ENCODE measurements at regions not wholly inside any gene's neighbourhood (a gene's known extent, or its start where the extent isn't known, plus 50 kb on each side); places are given as distances from the start of the nearest gene placed in this dataset.

DNA sequence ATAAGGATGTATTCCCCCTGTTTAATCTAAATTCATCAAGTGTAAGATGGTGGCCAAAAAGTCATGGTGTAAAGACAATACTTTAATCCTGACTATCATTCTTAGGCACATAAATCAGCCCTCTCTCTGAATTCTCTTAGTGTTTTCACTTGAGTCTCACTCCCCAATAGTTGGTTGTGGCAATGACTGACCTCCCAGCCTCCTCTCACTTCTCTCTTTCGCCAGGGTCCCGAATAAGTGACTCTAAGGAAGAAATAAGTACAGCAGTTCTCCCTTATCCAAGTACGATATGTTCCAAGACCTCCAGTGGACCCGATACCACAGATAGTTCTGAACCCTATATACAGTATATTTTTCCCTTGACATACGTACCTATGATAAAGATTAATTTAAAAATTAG lies 335.3 kb downstream of the MAF start:
- no peak for DNase-seq (ENCODE audit: low read depth)

DNA sequence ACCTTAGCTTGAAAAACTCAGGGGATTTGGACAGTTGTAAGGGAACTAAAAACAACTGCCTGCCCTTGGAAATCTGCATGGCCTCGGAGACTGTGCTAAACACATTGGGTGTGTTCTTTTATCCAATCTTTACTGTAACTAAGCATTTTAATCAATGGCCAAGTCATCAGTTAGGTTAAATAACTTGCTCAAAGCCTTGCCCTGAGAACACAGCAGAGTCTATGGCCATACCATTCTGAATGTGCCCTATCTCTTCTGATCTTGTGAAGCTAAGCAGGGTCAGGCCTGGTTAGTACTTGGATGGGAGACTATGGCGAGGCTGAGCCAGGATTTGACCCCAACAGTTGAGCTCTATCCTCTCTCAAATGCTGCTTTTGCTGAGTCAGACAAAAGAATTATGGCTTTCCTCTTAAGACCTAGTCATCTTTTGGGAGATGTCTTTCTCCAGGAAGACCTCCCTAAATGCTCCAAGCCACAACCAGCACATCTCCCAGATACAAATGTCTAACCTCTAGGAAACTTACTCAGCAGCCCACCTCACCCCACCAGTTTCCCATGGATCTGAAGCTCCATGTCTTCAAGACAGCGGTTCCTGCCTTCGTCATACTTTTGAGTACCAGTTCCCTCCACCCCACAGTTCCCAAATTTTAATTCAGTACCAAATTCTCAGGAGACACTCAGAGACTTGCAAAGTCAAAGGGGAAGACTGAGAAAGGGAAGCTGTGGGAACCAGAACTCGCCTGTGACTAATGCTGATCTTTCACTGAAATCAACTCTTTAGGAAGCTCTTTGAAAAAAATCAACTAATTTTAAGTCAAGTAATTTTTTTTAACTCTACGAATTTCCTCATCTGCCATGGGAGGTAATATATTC lies 336.1 kb downstream of the MAF start:
- DNase-seq (ENCODE audit: low read depth): no peak

DNA sequence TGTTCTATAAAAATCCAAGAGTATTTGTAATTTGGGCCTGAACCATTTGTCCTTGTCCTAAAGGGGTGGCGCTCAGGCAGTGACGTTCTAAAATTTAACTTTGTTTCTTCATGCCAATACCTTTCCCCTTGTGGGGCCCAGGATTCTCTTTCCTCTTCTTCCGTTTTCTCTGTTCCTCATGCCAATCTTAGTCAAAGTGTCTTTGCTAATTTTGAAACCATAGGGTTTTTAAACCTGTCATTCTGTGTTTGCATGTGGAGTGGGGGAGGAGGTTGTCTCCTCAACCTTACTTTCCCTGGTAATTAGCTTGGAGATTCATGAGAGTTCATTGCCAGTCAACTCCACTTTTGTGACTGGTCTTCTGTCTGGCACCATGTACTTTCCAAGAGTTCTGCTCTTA lies 337.1 kb downstream of the MAF start:
- DNase-seq (ENCODE audit: low read depth): no peak
